Right lobe of liver (tissue), 4 donors: ENCODE measurements at regions not wholly inside any gene's neighbourhood (a gene's known extent, or its start where the extent isn't known, plus 50 kb on each side); places are given as distances from the start of the nearest gene placed in this dataset.

Source experiments
- POLR2A ChIP-seq: fragments of 450-650 bp; IDR thresholded peaks from one replicate; pipeline ENCODE4 v1.6.1; 2017; ENCODE audit warnings: antibody characterized with exemption, mild to moderate bottlenecking
- TF ChIP-seq, protein P1 (sequence below), 4 donors: fragments of 200-600 bp in 3 of 4; fragments of 450-650 bp in 1 of 4; IDR thresholded peaks; one replicate each; pipeline versions ENCODE4 v1.5.1 to v1.8.0; 2016 to 2022; ENCODE audit warnings: antibody characterized with exemption in 4 of 4, mild to moderate bottlenecking in 2 of 4
- donor health status: DM: no; HTN: no; CAD: no.
- donor health status: DM: no; HTN: no; CAD: no.
- donor health status: DM: no; HTN: yes; CAD: no.

GRCh38 chr15:39195961-39196486 is 384.9 kb upstream of the THBS1 start:
- no peak for TF ChIP-seq POLR2A
- TF ChIP-seq, protein P1, sequence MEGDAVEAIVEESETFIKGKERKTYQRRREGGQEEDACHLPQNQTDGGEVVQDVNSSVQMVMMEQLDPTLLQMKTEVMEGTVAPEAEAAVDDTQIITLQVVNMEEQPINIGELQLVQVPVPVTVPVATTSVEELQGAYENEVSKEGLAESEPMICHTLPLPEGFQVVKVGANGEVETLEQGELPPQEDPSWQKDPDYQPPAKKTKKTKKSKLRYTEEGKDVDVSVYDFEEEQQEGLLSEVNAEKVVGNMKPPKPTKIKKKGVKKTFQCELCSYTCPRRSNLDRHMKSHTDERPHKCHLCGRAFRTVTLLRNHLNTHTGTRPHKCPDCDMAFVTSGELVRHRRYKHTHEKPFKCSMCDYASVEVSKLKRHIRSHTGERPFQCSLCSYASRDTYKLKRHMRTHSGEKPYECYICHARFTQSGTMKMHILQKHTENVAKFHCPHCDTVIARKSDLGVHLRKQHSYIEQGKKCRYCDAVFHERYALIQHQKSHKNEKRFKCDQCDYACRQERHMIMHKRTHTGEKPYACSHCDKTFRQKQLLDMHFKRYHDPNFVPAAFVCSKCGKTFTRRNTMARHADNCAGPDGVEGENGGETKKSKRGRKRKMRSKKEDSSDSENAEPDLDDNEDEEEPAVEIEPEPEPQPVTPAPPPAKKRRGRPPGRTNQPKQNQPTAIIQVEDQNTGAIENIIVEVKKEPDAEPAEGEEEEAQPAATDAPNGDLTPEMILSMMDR (IDR thresholded peaks at IDR 0.05) = no peak
